IMR-90 (cell line): ENCODE measurements at regions not wholly inside any gene's neighbourhood (a gene's known extent, or its start where the extent isn't known, plus 50 kb on each side); places are given as distances from the start of the nearest gene placed in this dataset.

Source experiments
- BHLHE40 ChIP-seq: fragments of 150-350 bp; IDR thresholded peaks from 2 replicates; pipeline ENCODE4 v1.6.1; 2016; ENCODE audit warnings: mild to moderate bottlenecking, low read depth, low read length
- CEBPB ChIP-seq: IDR thresholded peaks from 2 replicates; pipeline ENCODE4 v1.6.1; 2012; ENCODE audit warnings: low read depth, low read length, improper control_type of control experiment
- CHD1 ChIP-seq: IDR thresholded peaks from 2 replicates; pipeline ENCODE4 v1.6.1; 2012; ENCODE audit warnings: low read depth, low read length, improper control_type of control experiment
- FOS ChIP-seq: fragments of 150-350 bp; IDR thresholded peaks from 2 replicates; pipeline ENCODE4 v1.6.1; 2016; ENCODE audit warnings: low read depth, low read length
- MAZ ChIP-seq: IDR thresholded peaks from 2 replicates; pipeline ENCODE4 v1.6.1; 2012; ENCODE audit warnings: low read depth, mild to moderate bottlenecking, low read length, improper control_type of control experiment, moderate library complexity, borderline replicate concordance
- MXI1 ChIP-seq: IDR thresholded peaks from 2 replicates; pipeline ENCODE4 v1.6.1; 2012; ENCODE audit warnings: low read depth, mild to moderate bottlenecking, low read length, moderate library complexity, borderline replicate concordance
- POLR2A ChIP-seq: IDR thresholded peaks from 2 replicates; pipeline ENCODE4 v1.6.1; 2012; ENCODE audit warnings: mild to moderate bottlenecking, low read depth, low read length
- RAD21 ChIP-seq: IDR thresholded peaks from 2 replicates; pipeline ENCODE4 v1.6.1; 2012; ENCODE audit warnings: low read length, improper control_type of control experiment
- RFX5 ChIP-seq: IDR thresholded peaks from 2 replicates; pipeline ENCODE4 v1.8.0; 2012; ENCODE audit warnings: low read depth, mild to moderate bottlenecking, low read length, moderate library complexity
- TF ChIP-seq, protein P1 (sequence below): conservative IDR thresholded peaks from 2 replicates; pipeline ENCODE4 v1.5.1; 2012; ENCODE audit warnings: mild to moderate bottlenecking, low read depth, low read length, improper control_type of control experiment
- TF ChIP-seq, protein P2 (sequence below): fragments of 150-350 bp; IDR thresholded peaks from 2 replicates; pipeline ENCODE4 v1.6.1; 2017; ENCODE audit warnings: mild to moderate bottlenecking, antibody characterized with exemption, low read length, low read depth
- TF ChIP-seq, protein P3 (sequence below): fragments of 150-350 bp; IDR thresholded peaks from 2 replicates; pipeline ENCODE4 v1.6.1; 2016; ENCODE audit warnings: low read depth, mild to moderate bottlenecking, low read length, moderate library complexity, borderline replicate concordance

DNA sequence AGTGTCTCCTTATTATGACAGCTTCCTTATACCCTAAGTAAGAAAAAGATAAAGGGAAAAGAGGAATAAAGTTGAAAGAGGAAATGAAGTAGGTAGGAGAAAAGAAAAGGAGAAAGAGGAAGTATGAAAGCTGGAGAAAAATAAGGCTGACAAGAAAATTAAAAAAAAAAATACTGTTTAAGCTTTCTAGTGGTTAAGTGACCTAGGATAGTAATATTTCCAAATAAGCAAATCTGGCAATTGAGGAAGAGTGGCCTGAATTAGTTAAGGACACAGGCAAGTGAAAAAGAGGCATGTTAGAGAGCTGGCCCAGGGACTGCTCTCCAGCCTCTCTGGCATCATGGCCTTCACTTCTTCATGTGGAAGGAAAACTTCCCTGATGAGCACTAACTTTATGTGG is 76.5 kb upstream of the ADGRF1 start:
- TF ChIP-seq, protein P1, sequence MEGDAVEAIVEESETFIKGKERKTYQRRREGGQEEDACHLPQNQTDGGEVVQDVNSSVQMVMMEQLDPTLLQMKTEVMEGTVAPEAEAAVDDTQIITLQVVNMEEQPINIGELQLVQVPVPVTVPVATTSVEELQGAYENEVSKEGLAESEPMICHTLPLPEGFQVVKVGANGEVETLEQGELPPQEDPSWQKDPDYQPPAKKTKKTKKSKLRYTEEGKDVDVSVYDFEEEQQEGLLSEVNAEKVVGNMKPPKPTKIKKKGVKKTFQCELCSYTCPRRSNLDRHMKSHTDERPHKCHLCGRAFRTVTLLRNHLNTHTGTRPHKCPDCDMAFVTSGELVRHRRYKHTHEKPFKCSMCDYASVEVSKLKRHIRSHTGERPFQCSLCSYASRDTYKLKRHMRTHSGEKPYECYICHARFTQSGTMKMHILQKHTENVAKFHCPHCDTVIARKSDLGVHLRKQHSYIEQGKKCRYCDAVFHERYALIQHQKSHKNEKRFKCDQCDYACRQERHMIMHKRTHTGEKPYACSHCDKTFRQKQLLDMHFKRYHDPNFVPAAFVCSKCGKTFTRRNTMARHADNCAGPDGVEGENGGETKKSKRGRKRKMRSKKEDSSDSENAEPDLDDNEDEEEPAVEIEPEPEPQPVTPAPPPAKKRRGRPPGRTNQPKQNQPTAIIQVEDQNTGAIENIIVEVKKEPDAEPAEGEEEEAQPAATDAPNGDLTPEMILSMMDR = no peak
- no peak for TF ChIP-seq BHLHE40
- no peak for TF ChIP-seq POLR2A
- TF ChIP-seq CEBPB = no peak
- no peak for TF ChIP-seq CHD1
- no peak for TF ChIP-seq RFX5
- TF ChIP-seq, protein P2, sequence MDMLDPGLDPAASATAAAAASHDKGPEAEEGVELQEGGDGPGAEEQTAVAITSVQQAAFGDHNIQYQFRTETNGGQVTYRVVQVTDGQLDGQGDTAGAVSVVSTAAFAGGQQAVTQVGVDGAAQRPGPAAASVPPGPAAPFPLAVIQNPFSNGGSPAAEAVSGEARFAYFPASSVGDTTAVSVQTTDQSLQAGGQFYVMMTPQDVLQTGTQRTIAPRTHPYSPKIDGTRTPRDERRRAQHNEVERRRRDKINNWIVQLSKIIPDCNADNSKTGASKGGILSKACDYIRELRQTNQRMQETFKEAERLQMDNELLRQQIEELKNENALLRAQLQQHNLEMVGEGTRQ = no peak
- TF ChIP-seq MXI1 = no peak
- TF ChIP-seq RAD21 = no peak
- TF ChIP-seq, protein P3, sequence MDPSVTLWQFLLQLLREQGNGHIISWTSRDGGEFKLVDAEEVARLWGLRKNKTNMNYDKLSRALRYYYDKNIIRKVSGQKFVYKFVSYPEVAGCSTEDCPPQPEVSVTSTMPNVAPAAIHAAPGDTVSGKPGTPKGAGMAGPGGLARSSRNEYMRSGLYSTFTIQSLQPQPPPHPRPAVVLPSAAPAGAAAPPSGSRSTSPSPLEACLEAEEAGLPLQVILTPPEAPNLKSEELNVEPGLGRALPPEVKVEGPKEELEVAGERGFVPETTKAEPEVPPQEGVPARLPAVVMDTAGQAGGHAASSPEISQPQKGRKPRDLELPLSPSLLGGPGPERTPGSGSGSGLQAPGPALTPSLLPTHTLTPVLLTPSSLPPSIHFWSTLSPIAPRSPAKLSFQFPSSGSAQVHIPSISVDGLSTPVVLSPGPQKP = no peak
- TF ChIP-seq FOS = no peak
- no peak for TF ChIP-seq MAZ
